GM18498 (cell line): ENCODE measurements at regions not wholly inside any gene's neighbourhood (a gene's known extent, or its start where the extent isn't known, plus 50 kb on each side); places are given as distances from the start of the nearest gene placed in this dataset.

ENCODE experiments used
- ATAC-seq: cut with Tn5 transposase; IDR thresholded peaks from one replicate; pipeline ENCODE4 v1.9.1; 2021; ENCODE audit warnings: mild to moderate bottlenecking, moderate library complexity; ENCODE audit not compliant: unreplicated experiment

DNA sequence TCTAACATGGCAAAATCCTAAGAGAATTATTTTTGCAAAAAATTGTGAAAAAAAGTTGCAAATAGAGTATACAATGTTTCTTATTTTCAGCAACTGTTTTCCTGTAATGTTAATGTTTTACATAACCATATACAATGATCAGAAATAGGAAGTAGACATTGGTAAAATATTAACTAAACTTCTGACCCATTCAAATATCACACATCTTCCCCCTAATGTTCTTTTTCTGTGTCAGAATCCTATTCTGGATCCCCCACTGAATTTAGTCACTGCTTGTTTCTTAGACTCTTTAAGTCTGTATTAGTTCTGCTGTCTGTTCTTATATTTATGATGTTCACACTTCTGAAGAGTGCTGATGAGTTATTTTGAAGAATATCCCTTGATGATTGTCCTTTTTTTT, 62.0 kb downstream of the HFE start:
- no peak for ATAC-seq

- ATAC-seq, result no peak
Observed at GRCh38 chr6:26152226-26153101, 65.2 kb downstream of the HFE start.

GRCh38 chr6:26155061-26155930, 68.1 kb downstream of the HFE start:
- no peak for ATAC-seq

DNA sequence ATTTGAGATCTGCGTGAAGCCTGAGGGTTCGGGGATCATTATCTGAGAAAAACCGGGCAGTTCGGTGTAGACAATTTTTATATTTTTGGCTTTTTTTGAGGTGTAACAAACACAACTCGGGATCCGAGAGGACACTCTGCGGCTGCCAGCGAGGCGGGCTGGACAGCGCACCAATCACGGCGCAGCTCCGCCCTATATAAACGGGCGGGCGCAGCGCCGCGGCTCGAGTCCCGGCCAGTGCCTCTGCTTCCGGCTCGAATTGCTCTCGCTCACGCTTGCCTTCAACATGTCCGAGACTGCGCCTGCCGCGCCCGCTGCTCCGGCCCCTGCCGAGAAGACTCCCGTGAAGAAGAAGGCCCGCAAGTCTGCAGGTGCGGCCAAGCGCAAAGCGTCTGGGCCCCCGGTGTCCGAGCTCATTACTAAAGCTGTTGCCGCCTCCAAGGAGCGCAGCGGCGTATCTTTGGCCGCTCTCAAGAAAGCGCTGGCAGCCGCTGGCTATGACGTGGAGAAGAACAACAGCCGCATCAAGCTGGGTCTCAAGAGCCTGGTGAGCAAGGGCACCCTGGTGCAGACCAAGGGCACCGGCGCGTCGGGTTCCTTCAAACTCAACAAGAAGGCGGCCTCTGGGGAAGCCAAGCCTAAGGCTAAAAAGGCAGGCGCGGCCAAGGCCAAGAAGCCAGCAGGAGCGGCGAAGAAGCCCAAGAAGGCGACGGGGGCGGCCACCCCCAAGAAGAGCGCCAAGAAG, 69.0 kb downstream of the HFE start:
- peak; percentile 58 for ATAC-seq

- ATAC-seq, result peak; percentile 13
Observed at GRCh38 chr6:26156850-26157250, 69.6 kb downstream of the HFE start.

- peak; percentile 63 for ATAC-seq
Observed at GRCh38 chr6:26157251-26158075, 70.2 kb downstream of the HFE start.

GRCh38 chr6:26158076-26158580, 70.9 kb downstream of the HFE start:
- ATAC-seq, result peak; percentile 47

DNA sequence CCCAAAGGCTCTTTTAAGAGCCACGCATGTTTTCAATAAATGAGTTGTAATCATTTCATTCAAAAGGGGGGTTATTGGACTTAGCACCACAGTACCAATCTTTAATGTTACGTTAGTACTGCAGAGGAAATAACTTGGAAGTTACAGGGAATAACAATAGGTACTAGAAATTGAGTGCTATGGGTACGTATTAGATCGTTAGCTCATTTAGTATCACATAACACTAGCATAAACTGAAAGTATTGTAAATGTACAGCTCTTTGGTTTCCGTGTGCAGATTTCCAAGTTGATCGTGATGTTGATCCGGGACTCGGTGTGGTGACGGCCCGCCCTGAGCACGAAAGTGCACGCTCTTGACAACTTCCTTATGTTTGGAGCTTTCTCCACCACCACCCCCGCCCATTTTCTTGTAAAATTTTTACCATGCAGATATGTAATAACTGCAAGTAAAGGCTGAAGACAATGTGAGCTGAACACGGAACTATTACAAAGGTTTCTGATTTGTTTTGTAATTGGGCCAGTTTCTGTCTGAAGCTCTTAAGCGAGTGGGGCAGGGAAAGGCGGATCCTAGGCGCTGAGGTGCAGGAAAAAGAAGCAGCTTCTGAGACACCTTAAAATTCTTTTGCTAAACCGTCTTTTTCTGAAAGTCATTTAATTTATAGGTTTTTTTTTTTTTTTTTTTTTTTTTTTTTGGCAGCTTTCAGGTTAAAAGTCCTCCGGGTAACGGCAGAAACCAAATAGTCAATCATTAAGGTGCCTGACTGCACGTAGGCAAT, 71.5 kb downstream of the HFE start:
- ATAC-seq, result peak; percentile 4

GRCh38 chr6:26159357-26160273, 72.4 kb downstream of the HFE start:
- no peak for ATAC-seq

DNA sequence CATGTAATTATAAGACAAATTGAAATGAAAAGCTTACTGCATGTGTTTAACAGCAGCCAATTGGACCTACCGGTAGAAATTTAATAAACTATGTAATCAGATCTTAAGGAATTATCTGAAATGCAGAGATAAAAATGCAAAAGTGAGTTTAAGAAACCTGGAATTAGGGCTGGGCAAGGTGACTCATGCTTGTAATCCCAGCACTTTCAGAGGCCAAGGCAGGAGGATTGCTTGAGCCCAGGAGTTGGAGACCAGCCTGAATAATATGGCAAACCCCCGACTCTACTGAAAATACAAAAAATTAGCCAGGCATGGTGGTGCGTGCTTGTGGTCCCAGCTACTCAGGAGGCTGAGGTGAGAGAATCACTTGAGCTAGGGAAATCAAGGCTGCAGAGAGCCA, 74.1 kb downstream of the HFE start:
- ATAC-seq, result no peak

GRCh38 chr6:26162399-26162798, 75.2 kb downstream of the HFE start:
- ATAC-seq, result no peak

- ATAC-seq, result no peak
Observed at GRCh38 chr6:26163427-26164119, 76.3 kb downstream of the HFE start.

DNA sequence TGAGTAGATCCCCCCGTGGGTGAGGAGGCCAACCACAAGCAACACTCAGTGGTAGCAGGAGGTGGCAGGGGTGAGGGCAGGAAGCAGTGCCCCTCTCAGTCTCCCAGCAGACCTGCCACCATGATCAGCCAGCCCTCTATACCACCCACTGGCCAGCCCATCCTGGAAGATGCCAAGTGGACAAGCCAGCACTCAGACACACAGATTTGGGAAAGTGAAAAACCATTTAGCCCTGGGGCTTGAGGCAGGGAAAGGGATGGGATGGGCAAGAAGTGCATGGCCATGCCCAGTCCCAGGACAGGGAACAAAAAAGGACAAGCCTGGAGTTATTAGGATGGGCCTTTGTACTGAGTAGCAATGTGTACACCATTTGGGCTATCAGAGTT, 76.9 kb downstream of the HFE start:
- no peak for ATAC-seq

DNA sequence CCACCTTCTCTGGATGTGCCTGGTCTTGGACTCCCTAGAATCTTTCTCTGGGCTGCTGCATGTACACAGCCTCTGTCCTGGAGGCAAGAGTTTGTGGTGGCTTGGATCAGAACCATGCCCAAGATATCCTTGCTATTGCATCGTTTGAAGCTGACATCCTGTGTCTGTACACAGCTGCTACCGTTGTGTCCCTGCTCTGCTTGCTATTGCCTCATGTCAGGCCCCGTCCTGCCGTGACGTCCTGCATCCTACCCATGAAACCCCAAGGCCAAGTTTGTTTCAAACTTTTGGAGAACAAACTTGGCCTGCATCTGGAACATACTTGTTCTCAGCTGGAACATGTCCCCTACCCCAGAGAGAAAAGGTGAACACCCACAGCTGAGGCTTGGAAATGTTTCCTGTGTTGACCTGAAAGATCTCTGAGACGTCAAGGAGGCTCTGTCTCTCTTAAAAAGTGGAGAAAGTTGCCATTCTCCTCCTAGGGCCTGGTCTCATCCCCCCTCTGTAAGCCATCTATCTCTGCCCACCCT, 78.1 kb downstream of the HFE start:
- ATAC-seq, result no peak

- ATAC-seq, result no peak
Observed at GRCh38 chr6:26170181-26170580, 83.0 kb downstream of the HFE start.

- peak; percentile 6 for ATAC-seq
Observed at GRCh38 chr6:26170951-26171841, 84.0 kb downstream of the HFE start.

DNA sequence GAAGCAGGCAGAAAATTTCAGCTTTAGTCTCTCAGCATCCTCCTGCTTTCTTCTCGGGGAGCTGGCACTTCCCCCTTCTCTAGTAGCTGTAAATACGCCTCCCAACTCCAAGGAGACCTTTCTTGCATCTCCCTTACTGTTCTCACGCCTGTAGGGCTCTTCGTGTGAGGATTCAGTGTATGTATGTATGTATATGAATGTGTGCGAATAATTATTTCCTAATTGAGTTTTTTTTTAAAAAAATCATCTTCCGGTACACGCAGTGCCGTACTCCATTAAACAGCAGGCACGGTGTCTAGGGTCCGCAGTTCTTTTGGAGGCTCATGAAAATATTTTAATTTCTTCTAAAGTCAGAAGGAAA, 85.4 kb downstream of the HFE start:
- ATAC-seq, result peak; percentile 22
